Peyer's patch (tissue), 4 donors: ENCODE measurements at regions not wholly inside any gene's neighbourhood (a gene's known extent, or its start where the extent isn't known, plus 50 kb on each side); places are given as distances from the start of the nearest gene placed in this dataset.

ENCODE experiments used
- DNase-seq, 3 donors: peaks; one replicate each; pipeline ENCODE4 v3.0.0-alpha.2; 2017 to 2019
- H3K27ac ChIP-seq, 4 donors: fragments of 200-600 bp; sonication (generic); one replicate each; pipeline ENCODE4 v1.5.1; 2016 to 2019
- H3K27me3 ChIP-seq, 2 donors: fragments of 200-600 bp; sonication (generic); one replicate each; pipeline ENCODE4 v1.5.1; 2019
- H3K36me3 ChIP-seq, 3 donors: fragments of 200-600 bp; sonication (generic); one replicate each; pipeline ENCODE4 v1.5.1; 2016 to 2019
- H3K4me1 ChIP-seq, 4 donors: fragments of 200-600 bp; sonication (generic); one replicate each; pipeline ENCODE4 v1.5.1; 2016 to 2019
- H3K4me3 ChIP-seq, 4 donors: fragments of 200-600 bp; sonication (generic); 1 replicate in 3 of 4; 2 replicates in 1 of 4; pipeline ENCODE4 v1.5.1; 2016 to 2019; ENCODE audit warnings: mild to moderate bottlenecking in 1 of 4
- H3K9me3 ChIP-seq, 4 donors: fragments of 200-600 bp; sonication (generic); one replicate each; pipeline ENCODE4 v1.5.1; 2016 to 2019; ENCODE audit warnings: mild to moderate bottlenecking in 1 of 4
- POLR2A ChIP-seq, 2 donors: fragments of 450-650 bp; IDR thresholded peaks; one replicate each; pipeline ENCODE4 v1.5.1; 2017; ENCODE audit warnings: antibody characterized with exemption in 2 of 2, mild to moderate bottlenecking in 2 of 2, moderate library complexity in 2 of 2
- TF ChIP-seq, protein P1 (sequence below), 6 experiments: fragments of 450-650 bp in 4 of 6; fragments of 200-600 bp in 2 of 6; sonication (generic) in 1 of 6; IDR thresholded peaks; one replicate each; pipeline ENCODE4 v1.5.1; 2017 to 2019; ENCODE audit warnings: antibody characterized with exemption in 6 of 6, mild to moderate bottlenecking in 3 of 6, moderate library complexity in 1 of 6

DNA sequence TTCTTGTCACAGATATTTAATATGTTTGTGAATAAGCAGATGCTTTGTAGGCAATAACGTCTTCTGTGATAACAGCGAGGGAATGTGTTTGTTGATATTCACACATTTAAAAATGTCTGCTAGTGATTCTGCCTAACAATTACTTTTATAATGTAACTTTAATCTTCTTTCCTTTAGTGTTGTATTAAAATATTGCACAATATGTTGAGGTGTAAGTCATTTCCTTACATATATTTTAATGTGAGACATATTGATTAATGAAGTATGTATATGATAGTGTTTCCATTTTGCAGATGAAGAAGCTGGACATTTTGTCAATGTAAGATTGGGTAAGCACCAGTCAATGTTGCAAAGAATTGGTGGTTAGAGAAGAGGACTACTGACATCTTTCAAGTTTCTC is 324.4 kb downstream of the SLITRK1 start:
- H3K27ac ChIP-seq = no peak overlapping the region
- no peak overlapping the region for H3K4me3 ChIP-seq
- no peaks in the 10 kb centered on the region for H3K9me3 ChIP-seq
- H3K36me3 ChIP-seq = no peaks in the 10 kb centered on the region
- DNase-seq = no peak
- TF ChIP-seq, protein P1, sequence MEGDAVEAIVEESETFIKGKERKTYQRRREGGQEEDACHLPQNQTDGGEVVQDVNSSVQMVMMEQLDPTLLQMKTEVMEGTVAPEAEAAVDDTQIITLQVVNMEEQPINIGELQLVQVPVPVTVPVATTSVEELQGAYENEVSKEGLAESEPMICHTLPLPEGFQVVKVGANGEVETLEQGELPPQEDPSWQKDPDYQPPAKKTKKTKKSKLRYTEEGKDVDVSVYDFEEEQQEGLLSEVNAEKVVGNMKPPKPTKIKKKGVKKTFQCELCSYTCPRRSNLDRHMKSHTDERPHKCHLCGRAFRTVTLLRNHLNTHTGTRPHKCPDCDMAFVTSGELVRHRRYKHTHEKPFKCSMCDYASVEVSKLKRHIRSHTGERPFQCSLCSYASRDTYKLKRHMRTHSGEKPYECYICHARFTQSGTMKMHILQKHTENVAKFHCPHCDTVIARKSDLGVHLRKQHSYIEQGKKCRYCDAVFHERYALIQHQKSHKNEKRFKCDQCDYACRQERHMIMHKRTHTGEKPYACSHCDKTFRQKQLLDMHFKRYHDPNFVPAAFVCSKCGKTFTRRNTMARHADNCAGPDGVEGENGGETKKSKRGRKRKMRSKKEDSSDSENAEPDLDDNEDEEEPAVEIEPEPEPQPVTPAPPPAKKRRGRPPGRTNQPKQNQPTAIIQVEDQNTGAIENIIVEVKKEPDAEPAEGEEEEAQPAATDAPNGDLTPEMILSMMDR (IDR thresholded peaks at IDR 0.05) = no peak
- no peak for TF ChIP-seq POLR2A (IDR thresholded peaks at IDR 0.05)
- no peaks in the 10 kb centered on the region for H3K27me3 ChIP-seq
- no peaks in the 10 kb centered on the region for H3K4me1 ChIP-seq

DNA sequence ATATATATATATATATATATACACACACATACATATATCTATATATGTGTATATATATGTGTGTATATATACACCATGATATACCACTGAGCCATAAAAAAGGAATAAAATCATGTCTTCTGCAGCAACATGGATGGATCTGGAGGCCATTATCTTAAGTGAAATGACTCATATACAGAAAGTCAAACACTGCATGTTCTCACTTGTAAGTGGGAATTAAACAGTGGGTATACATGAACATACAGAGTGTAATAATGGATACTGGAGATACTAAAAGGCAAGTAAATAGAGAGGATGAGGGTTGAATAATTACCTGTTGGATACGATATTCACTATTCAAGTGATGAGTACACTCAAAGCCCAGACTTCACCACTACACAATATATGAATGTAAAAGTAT is 332.6 kb downstream of the SLITRK1 start:
- no peak for DNase-seq
- H3K9me3 ChIP-seq = no peaks in the 10 kb centered on the region
- H3K27me3 ChIP-seq = no peaks in the 10 kb centered on the region
- H3K27ac ChIP-seq = no peak overlapping the region
- no peaks in the 10 kb centered on the region for H3K36me3 ChIP-seq
- no peak overlapping the region for H3K4me3 ChIP-seq
- no peak for TF ChIP-seq POLR2A (IDR thresholded peaks at IDR 0.05)
- TF ChIP-seq, protein P1 (IDR thresholded peaks at IDR 0.05) = no peak
- H3K4me1 ChIP-seq = no peaks in the 10 kb centered on the region

DNA sequence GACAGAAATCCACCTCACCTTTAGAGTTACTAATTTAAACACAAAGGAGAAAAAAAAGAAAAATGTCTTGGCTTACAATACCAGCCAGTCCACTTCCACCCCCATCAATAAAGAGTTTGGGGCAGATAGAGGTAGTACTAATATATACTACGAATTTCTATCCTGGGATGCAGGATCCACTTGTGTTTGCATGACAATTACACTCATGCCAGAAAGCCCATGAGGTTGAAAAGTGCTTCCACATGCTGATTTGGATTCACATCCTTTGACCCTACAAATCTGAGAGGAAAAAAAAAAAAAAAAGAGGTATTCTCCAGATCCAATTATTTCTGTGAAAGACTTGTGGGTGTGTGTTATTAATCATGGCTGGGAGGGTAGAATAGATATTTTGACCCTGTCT is 335.2 kb downstream of the SLITRK1 start:
- Histone ChIP-seq H3K27ac (no peak overlapping the region), H3K27me3 (no peaks in the 10 kb centered on the region), H3K4me3 (no peak overlapping the region), H3K4me1 (no peaks in the 10 kb centered on the region), H3K9me3 (no peaks in the 10 kb centered on the region), H3K36me3 (no peaks in the 10 kb centered on the region)
- TF ChIP-seq POLR2A (IDR thresholded peaks at IDR 0.05) = no peak
- TF ChIP-seq, protein P1 (IDR thresholded peaks at IDR 0.05) = no peak
- no peak for DNase-seq

DNA sequence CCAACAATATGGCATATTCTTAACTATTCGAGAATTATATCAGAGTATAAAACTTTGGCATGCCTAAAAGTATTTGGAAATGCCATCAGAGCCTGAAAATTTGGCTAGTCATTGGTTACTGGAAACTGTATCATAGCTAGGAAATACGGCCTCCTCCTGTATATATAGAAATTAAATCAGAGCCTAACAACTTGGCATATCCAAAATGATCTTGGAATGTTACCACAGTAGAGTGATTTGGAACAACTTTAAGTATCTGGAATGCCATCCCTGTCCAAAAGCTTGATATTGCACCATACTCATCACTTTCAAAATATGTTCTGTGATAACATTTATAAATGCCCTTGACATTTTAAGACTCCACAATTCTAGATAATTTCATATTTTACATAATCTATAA is 335.8 kb downstream of the SLITRK1 start:
- TF ChIP-seq, protein P1 (IDR thresholded peaks at IDR 0.05) = no peak
- no peak for TF ChIP-seq POLR2A (IDR thresholded peaks at IDR 0.05)
- no peak overlapping the region for H3K27ac ChIP-seq
- no peak overlapping the region for H3K4me3 ChIP-seq
- no peaks in the 10 kb centered on the region for H3K9me3 ChIP-seq
- no peaks in the 10 kb centered on the region for H3K36me3 ChIP-seq
- H3K27me3 ChIP-seq = no peaks in the 10 kb centered on the region
- no peaks in the 10 kb centered on the region for H3K4me1 ChIP-seq
- no peak for DNase-seq

DNA sequence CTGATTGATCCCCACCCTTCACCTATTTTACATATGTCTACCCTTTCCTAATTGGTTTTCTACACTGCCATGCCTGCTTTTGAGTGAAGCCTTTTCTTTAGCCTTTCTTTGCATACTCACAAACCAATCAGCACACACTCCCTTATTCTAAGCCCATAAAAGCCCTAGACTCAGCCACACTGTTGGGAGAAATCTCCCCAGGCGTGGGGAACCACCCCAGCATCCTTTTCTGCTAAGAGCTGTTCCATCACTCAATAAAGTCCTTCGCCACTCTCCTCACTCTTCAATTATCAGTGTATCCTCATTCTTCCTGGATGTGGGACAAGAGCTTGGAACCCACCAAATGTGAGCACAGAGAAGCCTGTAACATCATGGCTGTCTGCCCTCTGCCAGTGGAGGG is 343.6 kb downstream of the SLITRK1 start:
- no peaks in the 10 kb centered on the region for H3K36me3 ChIP-seq
- TF ChIP-seq POLR2A (IDR thresholded peaks at IDR 0.05) = no peak
- TF ChIP-seq, protein P1 (IDR thresholded peaks at IDR 0.05) = no peak
- no peaks in the 10 kb centered on the region for H3K4me1 ChIP-seq
- DNase-seq = no peak
- H3K4me3 ChIP-seq = no peak overlapping the region
- no peaks in the 10 kb centered on the region for H3K27me3 ChIP-seq
- H3K9me3 ChIP-seq = peaks cover 0 to 11% (median 0%) of the 10 kb centered on the region in 4 donors
- H3K27ac ChIP-seq = no peak overlapping the region

DNA sequence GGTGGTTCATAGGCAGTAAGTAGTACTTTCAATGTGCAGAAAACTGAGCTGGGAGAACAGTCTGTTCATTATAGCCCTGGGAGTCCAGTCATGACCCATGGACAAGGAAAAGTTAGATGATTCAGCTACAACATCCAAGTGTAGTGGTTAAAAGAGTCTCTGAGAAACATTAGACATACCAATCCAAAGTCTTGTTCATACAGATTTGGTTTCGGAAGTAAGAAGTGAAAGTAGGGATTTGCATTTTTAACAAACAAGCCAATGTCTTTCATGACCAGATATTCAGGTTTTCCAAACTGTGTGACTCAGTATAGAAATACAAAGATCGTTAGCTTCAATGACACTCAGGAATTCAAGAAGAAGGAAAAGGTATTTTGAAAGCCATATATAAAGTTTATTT is 345.3 kb downstream of the SLITRK1 start:
- Histone ChIP-seq H3K36me3 (no peaks in the 10 kb centered on the region), H3K4me1 (no peaks in the 10 kb centered on the region), H3K27me3 (no peaks in the 10 kb centered on the region), H3K27ac (no peak overlapping the region), H3K9me3 (peaks cover 0 to 14% (median 0%) of the 10 kb centered on the region in 4 donors), H3K4me3 (no peak overlapping the region)
- no peak for DNase-seq
- TF ChIP-seq, protein P1 (IDR thresholded peaks at IDR 0.05) = no peak
- no peak for TF ChIP-seq POLR2A (IDR thresholded peaks at IDR 0.05)
